Stomach (tissue), 8 donors: ENCODE measurements at regions not wholly inside any gene's neighbourhood (a gene's known extent, or its start where the extent isn't known, plus 50 kb on each side); places are given as distances from the start of the nearest gene placed in this dataset.

Experiments used
- DNase-seq, 2 donors: peaks; one replicate each; pipeline versions ENCODE4 v3.0.0 to v3.0.0-alpha.2; 2013 to 2019
- H3K27ac ChIP-seq, 5 donors: fragments of 200-600 bp in 4 of 5; sonication (generic) in 4 of 5; one replicate each; pipeline ENCODE4 v1.5.1; 2013 to 2019; ENCODE audit warnings: mild to moderate bottlenecking in 1 of 5, moderate library complexity in 1 of 5
- H3K27me3 ChIP-seq, 3 donors: fragments of 200-600 bp; sonication (generic); one replicate each; pipeline ENCODE4 v1.5.1; 2017 to 2019; ENCODE audit warnings: mixed run types in 1 of 3
- H3K36me3 ChIP-seq, 4 donors: fragments of 200-600 bp; sonication (generic); 1 replicate in 3 of 4; 2 replicates in 1 of 4; pipeline ENCODE4 v1.5.1; 2016 to 2019
- H3K4me1 ChIP-seq, 4 donors: fragments of 200-600 bp; sonication (generic); one replicate each; pipeline ENCODE4 v1.5.1; 2016 to 2019
- H3K4me3 ChIP-seq, 4 donors: fragments of 200-600 bp; sonication (generic) in 3 of 4; one replicate each; pipeline ENCODE4 v1.5.1; 2016 to 2019; ENCODE audit warnings: mild to moderate bottlenecking in 1 of 4
- H3K9me3 ChIP-seq, 4 donors: fragments of 200-600 bp; sonication (generic); one replicate each; pipeline ENCODE4 v1.5.1; 2016 to 2019
- EP300 ChIP-seq: sonication (generic); formaldehyde crosslinking; IDR thresholded peaks from one replicate; pipeline ENCODE4 v1.6.1; 2017; ENCODE audit warnings: antibody characterized with exemption
- POLR2A ChIP-seq, 4 donors: fragments of 450-650 bp; IDR thresholded peaks; one replicate each; pipeline ENCODE4 v1.6.1; 2016; ENCODE audit warnings: antibody characterized with exemption in 4 of 4, control low read depth in 2 of 4, mild to moderate bottlenecking in 1 of 4, moderate library complexity in 1 of 4
- POLR2AphosphoS5 ChIP-seq, 3 donors: sonication (generic); formaldehyde crosslinking; IDR thresholded peaks; one replicate each; pipeline ENCODE4 v1.6.1; 2016; ENCODE audit warnings: antibody characterized with exemption in 3 of 3
- WGBS, 5 donors: extraction: QIAGEN DNeasy Blood & Tissue Kit in 3 of 5; methylation state at CpG; one replicate each; pipeline versions ENCODE4 v1.1.5 to v1.1.7; 2013 to 2018; 5-methylcytosine and 5-hydroxymethylcytosine counted together
- intact Hi-C: fragments of 100-400 bp; cut with DNase I; formaldehyde crosslinking; loops from one replicate; pipeline ENCODE4 v1.15.1; 2023; ENCODE audit warnings: low total_unique reads
- TF ChIP-seq, protein P1 (sequence below), 7 experiments: fragments of 450-650 bp in 4 of 7; fragments of 200-600 bp in 3 of 7; sonication (generic) in 3 of 7; IDR thresholded peaks; one replicate each; pipeline ENCODE4 v1.5.1; 2016 to 2019; ENCODE audit warnings: antibody characterized with exemption in 7 of 7, control low read depth in 2 of 7, mild to moderate bottlenecking in 1 of 7
- donor health status: healthy with polysubstance abuse.
- donor health status: Bipolar disorder and iron deficiency.
- donor health status: healthy.

DNA sequence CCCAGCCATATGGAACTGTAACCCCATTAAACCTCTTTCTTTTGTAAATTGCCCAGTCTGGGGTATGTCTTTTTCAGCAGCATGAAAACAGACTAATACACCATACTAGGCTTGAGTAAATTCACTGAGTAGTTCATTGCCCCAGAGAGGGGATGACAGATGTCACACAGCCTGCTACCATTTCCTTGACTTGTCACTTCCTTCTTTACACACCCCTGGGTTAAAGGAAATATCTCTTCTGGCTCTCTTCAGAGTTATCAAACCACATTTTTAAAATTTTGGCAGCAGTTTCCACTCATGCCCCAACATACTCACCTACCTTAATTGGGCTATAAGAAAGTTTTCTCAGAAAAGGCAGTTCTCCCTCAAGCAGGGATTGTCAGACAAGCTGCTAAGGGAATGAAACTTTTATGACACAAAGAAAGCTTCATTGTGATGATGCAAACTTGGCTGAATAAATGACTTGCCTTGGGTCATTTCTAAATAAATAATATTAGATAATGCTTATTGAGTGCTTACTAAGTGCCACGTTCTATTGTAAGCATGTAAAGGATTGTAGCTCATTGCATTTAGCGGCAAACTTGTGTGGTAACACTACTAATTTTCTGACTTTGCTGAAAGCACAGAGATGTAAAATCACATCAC is 68.0 kb upstream of the RBMS3 start:
- TF ChIP-seq, protein P1, sequence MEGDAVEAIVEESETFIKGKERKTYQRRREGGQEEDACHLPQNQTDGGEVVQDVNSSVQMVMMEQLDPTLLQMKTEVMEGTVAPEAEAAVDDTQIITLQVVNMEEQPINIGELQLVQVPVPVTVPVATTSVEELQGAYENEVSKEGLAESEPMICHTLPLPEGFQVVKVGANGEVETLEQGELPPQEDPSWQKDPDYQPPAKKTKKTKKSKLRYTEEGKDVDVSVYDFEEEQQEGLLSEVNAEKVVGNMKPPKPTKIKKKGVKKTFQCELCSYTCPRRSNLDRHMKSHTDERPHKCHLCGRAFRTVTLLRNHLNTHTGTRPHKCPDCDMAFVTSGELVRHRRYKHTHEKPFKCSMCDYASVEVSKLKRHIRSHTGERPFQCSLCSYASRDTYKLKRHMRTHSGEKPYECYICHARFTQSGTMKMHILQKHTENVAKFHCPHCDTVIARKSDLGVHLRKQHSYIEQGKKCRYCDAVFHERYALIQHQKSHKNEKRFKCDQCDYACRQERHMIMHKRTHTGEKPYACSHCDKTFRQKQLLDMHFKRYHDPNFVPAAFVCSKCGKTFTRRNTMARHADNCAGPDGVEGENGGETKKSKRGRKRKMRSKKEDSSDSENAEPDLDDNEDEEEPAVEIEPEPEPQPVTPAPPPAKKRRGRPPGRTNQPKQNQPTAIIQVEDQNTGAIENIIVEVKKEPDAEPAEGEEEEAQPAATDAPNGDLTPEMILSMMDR (IDR thresholded peaks at IDR 0.05) = no peak
- TF ChIP-seq EP300 (no peak), POLR2AphosphoS5 (IDR thresholded peaks at IDR 0.05) (no peak), POLR2A (IDR thresholded peaks at IDR 0.05) (no peak)
- Histone ChIP-seq H3K36me3 (no peaks in the 10 kb centered on the region), H3K9me3 (no peaks in the 10 kb centered on the region), H3K4me3 (no peak overlapping the region), H3K27me3 (no peaks in the 10 kb centered on the region), H3K4me1 (peaks cover 0 to 4% (median 0%) of the 10 kb centered on the region in 4 donors), H3K27ac (no peak overlapping the region)
- intact Hi-C loops = no loop called here
- 78 to 88% (median 85%) methylated on average over 2 of the region's 2 CpGs for WGBS, 5 donors
- no peak for DNase-seq

DNA sequence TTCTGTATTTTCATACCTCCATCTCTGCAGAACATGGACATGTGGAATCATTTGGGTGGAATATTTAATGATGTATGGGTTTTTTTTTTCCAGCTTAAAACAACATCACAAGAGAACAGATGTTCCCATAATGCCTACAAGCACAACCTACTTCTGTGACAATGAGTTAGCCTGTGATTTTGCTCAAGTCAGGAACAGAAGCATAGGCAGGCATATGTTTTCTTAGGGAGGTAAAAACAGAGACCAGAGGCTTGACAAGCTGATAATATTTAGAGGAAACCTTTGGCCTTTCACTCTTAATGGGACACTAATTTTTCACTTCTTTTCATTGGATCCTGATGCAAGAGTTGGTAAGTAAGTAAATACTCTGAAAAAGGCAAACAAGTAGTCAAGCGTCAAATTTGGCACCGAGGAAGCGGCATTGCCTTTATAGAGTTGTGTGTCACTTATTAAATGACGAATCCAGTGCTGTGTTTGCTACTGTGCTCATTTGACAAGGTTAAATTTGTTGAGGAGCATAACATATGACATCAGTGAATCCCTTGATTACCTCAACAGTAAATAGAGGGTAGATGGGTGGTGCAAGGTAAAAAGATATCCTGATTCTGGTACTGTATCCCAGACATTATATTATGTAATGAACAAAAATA is 66.7 kb upstream of the RBMS3 start:
- peaks cover 0 to 4% (median 0%) of the 10 kb centered on the region in 4 donors for H3K4me1 ChIP-seq
- H3K9me3 ChIP-seq = no peaks in the 10 kb centered on the region
- TF ChIP-seq EP300 (no peak), POLR2AphosphoS5 (IDR thresholded peaks at IDR 0.05) (no peak), POLR2A (IDR thresholded peaks at IDR 0.05) (no peak)
- TF ChIP-seq, protein P1 (IDR thresholded peaks at IDR 0.05) = no peak
- intact Hi-C loops = no loop called here
- WGBS, 5 donors = 81 to 93% (median 87%) methylated on average over 4 of the region's 4 CpGs
- DNase-seq = no peak
- no peak overlapping the region for H3K27ac ChIP-seq
- no peaks in the 10 kb centered on the region for H3K36me3 ChIP-seq
- no peaks in the 10 kb centered on the region for H3K27me3 ChIP-seq
- no peak overlapping the region for H3K4me3 ChIP-seq

DNA sequence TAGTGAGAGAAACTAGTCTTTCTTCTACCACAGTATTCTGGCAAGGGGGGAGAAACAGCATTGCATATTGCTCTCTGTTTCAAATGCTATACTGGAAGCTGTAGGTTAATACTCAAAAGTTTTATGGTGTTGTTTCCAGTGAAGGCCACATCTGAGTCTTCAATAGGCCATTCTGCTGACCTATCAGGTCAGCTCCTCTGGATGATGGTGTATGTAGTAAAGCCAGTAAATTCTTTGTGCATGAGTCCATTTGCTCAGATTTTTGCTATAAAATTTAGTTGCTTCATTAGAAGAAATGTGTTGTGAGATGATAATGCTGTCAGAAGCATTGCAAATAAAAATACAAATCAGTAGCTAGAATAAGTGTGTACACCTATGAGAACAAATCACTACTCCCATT is 64.9 kb upstream of the RBMS3 start:
- H3K4me1 ChIP-seq = no peaks in the 10 kb centered on the region
- no peaks in the 10 kb centered on the region for H3K27me3 ChIP-seq
- no peak overlapping the region for H3K4me3 ChIP-seq
- no peak for TF ChIP-seq POLR2AphosphoS5 (IDR thresholded peaks at IDR 0.05)
- TF ChIP-seq, protein P1 (IDR thresholded peaks at IDR 0.05) = no peak
- no peak for TF ChIP-seq POLR2A (IDR thresholded peaks at IDR 0.05)
- TF ChIP-seq EP300 = no peak
- intact Hi-C loops = no loop called here
- DNase-seq = no peak
- H3K27ac ChIP-seq = no peak overlapping the region
- H3K36me3 ChIP-seq = no peaks in the 10 kb centered on the region
- H3K9me3 ChIP-seq = no peaks in the 10 kb centered on the region

DNA sequence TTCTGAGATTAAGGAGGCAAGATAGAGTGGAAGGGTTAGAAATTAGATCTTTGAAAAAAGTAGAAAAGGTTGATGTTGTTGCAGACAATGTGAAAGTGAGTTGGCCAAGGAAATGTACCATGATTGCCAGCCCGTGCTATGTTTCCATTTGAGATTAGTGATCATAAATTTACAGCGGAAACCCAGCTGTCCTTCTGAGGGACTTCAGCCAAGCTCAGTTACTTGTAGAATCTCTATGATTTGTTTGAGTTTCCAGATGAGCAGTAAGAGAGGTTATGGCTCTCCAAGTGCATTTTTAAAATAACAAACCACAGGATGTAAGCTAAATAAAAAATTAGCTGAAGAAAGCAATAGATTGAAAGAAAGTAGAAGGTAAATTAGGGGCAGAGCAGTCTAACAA is 54.2 kb upstream of the RBMS3 start:
- TF ChIP-seq POLR2AphosphoS5 (IDR thresholded peaks at IDR 0.05) = no peak
- TF ChIP-seq POLR2A (IDR thresholded peaks at IDR 0.05) = no peak
- TF ChIP-seq, protein P1 (IDR thresholded peaks at IDR 0.05) = no peak
- TF ChIP-seq EP300 = no peak

More for the DNA sequence above, 54.2 kb upstream of the RBMS3 start:
- no peak overlapping the region for H3K4me3 ChIP-seq
- no peaks in the 10 kb centered on the region for H3K36me3 ChIP-seq
- DNase-seq = peak in 1 of 2 donors; percentile 17
- H3K27ac ChIP-seq = no peak overlapping the region
- intact Hi-C loops = no loop called here
- H3K9me3 ChIP-seq = no peaks in the 10 kb centered on the region
- H3K27me3 ChIP-seq = no peaks in the 10 kb centered on the region
- WGBS, 5 donors = 44 to 76% (median 70%) methylated on average over 2 of the region's 2 CpGs
- no peaks in the 10 kb centered on the region for H3K4me1 ChIP-seq
